CD4-positive, alpha-beta T cell (primary cell): ENCODE measurements at regions not wholly inside any gene's neighbourhood (a gene's known extent, or its start where the extent isn't known, plus 50 kb on each side); places are given as distances from the start of the nearest gene placed in this dataset.

Experiments used
- ATAC-seq: fragments of 200-7000 bp; cut with Tn5 transposase; one replicate; pipeline ENCODE4 v1.10.0; 2022; ENCODE audit warnings: mild to moderate bottlenecking; ENCODE audit not compliant: poor library complexity
- CTCF ChIA-PET: fragments of 350-600 bp; sonication (Branson Sonifier 250); formaldehyde crosslinking; loops from one replicate; lab custom pipeline; 2021; ENCODE audit warnings: antibody characterized with exemption, inconsistent platforms; lab: Charles Lee
- POLR2A ChIA-PET: fragments of 350-600 bp; sonication (Branson Sonifier 250); formaldehyde crosslinking; loops from one replicate; lab custom pipeline; 2021; ENCODE audit warnings: antibody characterized with exemption, inconsistent platforms; lab: Charles Lee
- DNase-seq, 14 experiments: peaks; one replicate each; pipeline ENCODE4 v3.0.0-alpha.2; 2013 to 2020; ENCODE audit warnings: mixed read lengths in 2 of 14
- H3K27ac ChIP-seq, 2 donors: one replicate each; pipeline versions ENCODE4 v1.5.1 to v1.7.0; 2013; ENCODE audit warnings: low read length in 2 of 2, low read depth in 1 of 2, mild to moderate bottlenecking in 1 of 2
- H3K27me3 ChIP-seq, 2 experiments: 1 replicate in 1 of 2; 2 replicates in 1 of 2; pipeline versions ENCODE4 v1.6.1 to v1.7.0; 2013; ENCODE audit warnings: low read length in 2 of 2, control low read depth in 1 of 2, mild to moderate bottlenecking in 1 of 2, moderate library complexity in 1 of 2; ENCODE audit not compliant: insufficient read depth in 2 of 2, control insufficient read depth in 1 of 2
- H3K36me3 ChIP-seq: one replicate; pipeline ENCODE4 v1.6.1; 2013; ENCODE audit warnings: low read length, control low read depth; ENCODE audit not compliant: insufficient read depth
- H3K4me1 ChIP-seq: one replicate; pipeline ENCODE4 v1.6.1; 2013; ENCODE audit warnings: low read length, control low read depth; ENCODE audit not compliant: insufficient read depth
- H3K4me3 ChIP-seq: one replicate; pipeline ENCODE4 v1.5.1; 2013; ENCODE audit warnings: mild to moderate bottlenecking, low read length, moderate library complexity
- H3K9me3 ChIP-seq, 2 experiments: 1 replicate in 1 of 2; 2 replicates in 1 of 2; pipeline versions ENCODE4 v1.6.1 to v1.7.0; 2013; ENCODE audit warnings: low read length in 2 of 2, mild to moderate bottlenecking in 2 of 2, control low read depth in 1 of 2, moderate library complexity in 1 of 2; ENCODE audit not compliant: control insufficient read depth in 1 of 2, insufficient read depth in 1 of 2
- H3K27ac Mint-ChIP-seq: one replicate; pipeline ENCODE4 v1.8.0; 2020; ENCODE audit warnings: mixed read lengths
- H3K27me3 Mint-ChIP-seq: one replicate; pipeline ENCODE4 v1.8.0; 2021; ENCODE audit warnings: mixed read lengths
- H3K36me3 Mint-ChIP-seq: one replicate; pipeline ENCODE4 v1.8.0; 2021; ENCODE audit warnings: low read depth, mixed read lengths
- H3K4me1 Mint-ChIP-seq: one replicate; pipeline ENCODE4 v1.8.0; 2021; ENCODE audit warnings: low read depth, mixed read lengths
- H3K4me3 Mint-ChIP-seq: one replicate; pipeline ENCODE4 v1.8.0; 2020; ENCODE audit warnings: mild to moderate bottlenecking, mixed read lengths
- H3K9me3 Mint-ChIP-seq: one replicate; pipeline ENCODE4 v1.8.0; 2020; ENCODE audit warnings: mixed read lengths
- CTCF ChIP-seq: fragments of 200-600 bp; IDR thresholded peaks from one replicate; pipeline ENCODE4 v1.8.0; 2022; ENCODE audit warnings: antibody characterized with exemption, mild to moderate bottlenecking
- intact Hi-C, 2 experiments: fragments of 100-400 bp; cut with DNase I in 1 of 2; cut with micrococcal nuclease in 1 of 2; formaldehyde crosslinking; loops; one replicate each; pipeline versions ENCODE4 v1.15.1 to v1.9.0; 2023 to 2025; cut with DNase I, micrococcal nuclease

GRCh38 chr2:21422724-21423522 lies 299.2 kb downstream of the TDRD15 start:
- H3K36me3 ChIP-seq = no peaks in the 10 kb centered on the region
- H3K27me3 ChIP-seq = no peaks in the 10 kb centered on the region
- H3K4me3 Mint-ChIP-seq = no peak overlapping the region
- no peaks in the 10 kb centered on the region for H3K27me3 Mint-ChIP-seq
- H3K36me3 Mint-ChIP-seq = no peaks in the 10 kb centered on the region
- H3K27ac Mint-ChIP-seq = no peak overlapping the region
- peaks cover 0 to 8% of the 10 kb centered on the region in 2 experiments for H3K9me3 ChIP-seq
- H3K27ac ChIP-seq = no peak overlapping the region
- H3K4me3 ChIP-seq = no peak overlapping the region
- CTCF ChIA-PET = no interaction called here
- DNase-seq (no peak), ATAC-seq (no peak)
- no peaks in the 10 kb centered on the region for H3K4me1 Mint-ChIP-seq
- no peak for TF ChIP-seq CTCF
- peaks cover 8% of the 10 kb centered on the region for H3K9me3 Mint-ChIP-seq
- intact Hi-C loops = no loop called here
- H3K4me1 ChIP-seq = no peaks in the 10 kb centered on the region
- POLR2A ChIA-PET = no interaction called here

- Mint-ChIP-seq H3K9me3 (peaks cover 11% of the 10 kb centered on the region), H3K27me3 (no peaks in the 10 kb centered on the region), H3K36me3 (no peaks in the 10 kb centered on the region), H3K27ac (no peak overlapping the region), H3K4me1 (no peaks in the 10 kb centered on the region), H3K4me3 (no peak overlapping the region)
- H3K9me3 ChIP-seq = peaks cover 0 to 8% of the 10 kb centered on the region in 2 experiments
- CTCF ChIA-PET = interaction anchor here (0.6 kb wide), 1 partner anchor 68 kb away, joined by 5 read pairs; no protein-coding TSS in a partner anchor
- no peak for TF ChIP-seq CTCF
- no peak overlapping the region for H3K27ac ChIP-seq
- ATAC-seq (no peak), DNase-seq (no peak)
- intact Hi-C loops = no loop called here
- no peaks in the 10 kb centered on the region for H3K27me3 ChIP-seq
- H3K36me3 ChIP-seq = no peaks in the 10 kb centered on the region
- no peak overlapping the region for H3K4me3 ChIP-seq
- H3K4me1 ChIP-seq = no peaks in the 10 kb centered on the region
- POLR2A ChIA-PET = no interaction called here
Measured at GRCh38 chr2:21423854-21424253, 300.1 kb downstream of the TDRD15 start.

- DNase-seq (no peak), ATAC-seq (no peak)
- H3K9me3 Mint-ChIP-seq = peaks cover 11% of the 10 kb centered on the region
- H3K4me1 Mint-ChIP-seq = no peaks in the 10 kb centered on the region
- H3K27ac Mint-ChIP-seq = no peak overlapping the region
- Histone ChIP-seq H3K4me3 (no peak overlapping the region), H3K27me3 (no peaks in the 10 kb centered on the region), H3K27ac (no peak overlapping the region), H3K4me1 (no peaks in the 10 kb centered on the region), H3K36me3 (no peaks in the 10 kb centered on the region), H3K9me3 (peaks cover 0 to 8% of the 10 kb centered on the region in 2 experiments)
- intact Hi-C loops = no loop called here
- ChIA-PET POLR2A (no interaction called here), CTCF (no interaction called here)
- no peak overlapping the region for H3K4me3 Mint-ChIP-seq
- H3K36me3 Mint-ChIP-seq = no peaks in the 10 kb centered on the region
- no peak for TF ChIP-seq CTCF
- H3K27me3 Mint-ChIP-seq = no peaks in the 10 kb centered on the region
Measured at GRCh38 chr2:21424375-21424774, 300.6 kb downstream of the TDRD15 start.
